HEK293 (cell line): ENCODE measurements at regions not wholly inside any gene's neighbourhood (a gene's known extent, or its start where the extent isn't known, plus 50 kb on each side); places are given as distances from the start of the nearest gene placed in this dataset.

Source experiments
- FEZF1 ChIP-seq: fragments of 450-650 bp; formaldehyde crosslinking; IDR thresholded peaks from 2 replicates; pipeline ENCODE4 v1.5.1; 2016; ENCODE audit warnings: missing biosample characterization, missing genetic modification characterization
- SP3 ChIP-seq: fragments of 450-650 bp; formaldehyde crosslinking; IDR thresholded peaks from 2 replicates; pipeline ENCODE4 v1.5.1; 2016; ENCODE audit warnings: missing biosample characterization, missing genetic modification characterization
- SP7 ChIP-seq: fragments of 450-650 bp; formaldehyde crosslinking; IDR thresholded peaks from 2 replicates; pipeline ENCODE4 v1.5.1; 2016; ENCODE audit warnings: missing biosample characterization, missing genetic modification characterization
- TRIM28 ChIP-seq: IDR thresholded peaks from 2 replicates; pipeline ENCODE4 v1.6.1; 2011; ENCODE audit warnings: low read length, control low read depth, borderline replicate concordance
- WT1 ChIP-seq: fragments of 450-650 bp; formaldehyde crosslinking; IDR thresholded peaks from 2 replicates; pipeline ENCODE4 v1.5.1; 2016; ENCODE audit warnings: missing biosample characterization, missing genetic modification characterization
- ZBTB20 ChIP-seq: fragments of 450-650 bp; formaldehyde crosslinking; IDR thresholded peaks from 2 replicates; pipeline ENCODE4 v1.5.1; 2016; ENCODE audit warnings: missing biosample characterization, missing genetic modification characterization
- ZBTB48 ChIP-seq: fragments of 450-650 bp; formaldehyde crosslinking; IDR thresholded peaks from 2 replicates; pipeline ENCODE4 v1.5.1; 2016; ENCODE audit warnings: missing biosample characterization, missing genetic modification characterization
- ZBTB8A ChIP-seq: fragments of 450-650 bp; formaldehyde crosslinking; IDR thresholded peaks from 2 replicates; pipeline ENCODE4 v1.5.1; 2016; ENCODE audit warnings: missing biosample characterization, missing genetic modification characterization
- ZFHX2 ChIP-seq: fragments of 450-650 bp; formaldehyde crosslinking; conservative IDR thresholded peaks from 2 replicates; pipeline ENCODE4 v1.5.1; 2016; ENCODE audit warnings: missing biosample characterization, missing genetic modification characterization
- ZFP3 ChIP-seq: fragments of 450-650 bp; formaldehyde crosslinking; IDR thresholded peaks from 2 replicates; pipeline ENCODE4 v1.5.1; 2016; ENCODE audit warnings: low read depth, missing biosample characterization, missing genetic modification characterization
- ZFP37 ChIP-seq: fragments of 450-650 bp; formaldehyde crosslinking; IDR thresholded peaks from 2 replicates; pipeline ENCODE4 v1.5.1; 2016; ENCODE audit warnings: missing biosample characterization, missing genetic modification characterization
- ZIC2 ChIP-seq: fragments of 450-650 bp; formaldehyde crosslinking; IDR thresholded peaks from 2 replicates; pipeline ENCODE4 v1.5.1; 2016; ENCODE audit warnings: missing biosample characterization, missing genetic modification characterization
- ZNF10 ChIP-seq: fragments of 450-650 bp; formaldehyde crosslinking; IDR thresholded peaks from 2 replicates; pipeline ENCODE4 v1.5.1; 2017; ENCODE audit warnings: missing biosample characterization, missing genetic modification characterization
- ZNF169 ChIP-seq: fragments of 450-650 bp; formaldehyde crosslinking; IDR thresholded peaks from 2 replicates; pipeline ENCODE4 v1.5.1; 2016; ENCODE audit warnings: missing biosample characterization, missing genetic modification characterization
- ZNF175 ChIP-seq: fragments of 450-650 bp; formaldehyde crosslinking; IDR thresholded peaks from 2 replicates; pipeline ENCODE4 v1.5.1; 2016; ENCODE audit warnings: missing biosample characterization, missing genetic modification characterization
- ZNF19 ChIP-seq: fragments of 450-650 bp; formaldehyde crosslinking; IDR thresholded peaks from 2 replicates; pipeline ENCODE4; 2016; ENCODE audit warnings: missing biosample characterization, missing genetic modification characterization, low read depth
- ZNF292 ChIP-seq: fragments of 450-650 bp; formaldehyde crosslinking; IDR thresholded peaks from 2 replicates; pipeline ENCODE4 v1.5.1; 2016; ENCODE audit warnings: low read depth, missing biosample characterization, missing genetic modification characterization, borderline replicate concordance
- ZNF335 ChIP-seq: fragments of 450-650 bp; formaldehyde crosslinking; conservative IDR thresholded peaks from 2 replicates; pipeline ENCODE4 v1.5.1; 2016; ENCODE audit warnings: missing biosample characterization, missing genetic modification characterization
- ZNF366 ChIP-seq: fragments of 450-650 bp; formaldehyde crosslinking; conservative IDR thresholded peaks from 2 replicates; pipeline ENCODE4 v1.5.1; 2016; ENCODE audit warnings: missing biosample characterization, missing genetic modification characterization
- ZNF37A ChIP-seq: fragments of 450-650 bp; IDR thresholded peaks from 2 replicates; pipeline ENCODE4 v1.5.1; 2018; ENCODE audit warnings: missing biosample characterization, missing genetic modification characterization
- ZNF521 ChIP-seq: fragments of 450-650 bp; formaldehyde crosslinking; IDR thresholded peaks from 2 replicates; pipeline ENCODE4 v1.5.1; 2017; ENCODE audit warnings: missing biosample characterization, mild to moderate bottlenecking, missing genetic modification characterization
- ZNF549 ChIP-seq: fragments of 450-650 bp; IDR thresholded peaks from 2 replicates; pipeline ENCODE4 v1.5.1; 2018; ENCODE audit warnings: missing biosample characterization, missing genetic modification characterization, mild to moderate bottlenecking, inconsistent platforms, moderate library complexity
- ZNF571 ChIP-seq: fragments of 450-650 bp; formaldehyde crosslinking; IDR thresholded peaks from 2 replicates; pipeline ENCODE4 v1.5.0; 2017; ENCODE audit warnings: missing biosample characterization, missing genetic modification characterization
- ZNF626 ChIP-seq: fragments of 450-650 bp; sonication (Bioruptor Pico); formaldehyde crosslinking; IDR thresholded peaks from 2 replicates; pipeline ENCODE4 v1.5.1; 2018; ENCODE audit warnings: missing biosample characterization, missing genetic modification characterization, inconsistent platforms
- ZNF776 ChIP-seq: fragments of 450-650 bp; formaldehyde crosslinking; IDR thresholded peaks from 2 replicates; pipeline ENCODE4 v1.5.0; 2017; ENCODE audit warnings: missing biosample characterization, missing genetic modification characterization, borderline replicate concordance
- ZXDB ChIP-seq: fragments of 450-650 bp; formaldehyde crosslinking; IDR thresholded peaks from 2 replicates; pipeline ENCODE4 v1.5.1; 2016; ENCODE audit warnings: missing biosample characterization, missing genetic modification characterization
- TF ChIP-seq, protein P1 (sequence below): fragments of 450-650 bp; IDR thresholded peaks from 2 replicates; pipeline ENCODE4 v1.5.1; 2018; ENCODE audit warnings: missing biosample characterization, mild to moderate bottlenecking, missing genetic modification characterization
- TF ChIP-seq, protein P2 (sequence below): fragments of 450-650 bp; formaldehyde crosslinking; IDR thresholded peaks from 2 replicates; pipeline ENCODE4 v1.5.1; 2016; ENCODE audit warnings: missing biosample characterization, missing genetic modification characterization
- TF ChIP-seq, protein P3 (sequence below): fragments of 450-650 bp; formaldehyde crosslinking; IDR thresholded peaks from 2 replicates; pipeline ENCODE4 v1.5.1; 2017; ENCODE audit warnings: missing biosample characterization, missing genetic modification characterization
- TF ChIP-seq, protein P4 (sequence below): fragments of 450-650 bp; formaldehyde crosslinking; IDR thresholded peaks from 2 replicates; pipeline ENCODE4 v1.5.1; 2017; ENCODE audit warnings: missing biosample characterization, missing genetic modification characterization

DNA sequence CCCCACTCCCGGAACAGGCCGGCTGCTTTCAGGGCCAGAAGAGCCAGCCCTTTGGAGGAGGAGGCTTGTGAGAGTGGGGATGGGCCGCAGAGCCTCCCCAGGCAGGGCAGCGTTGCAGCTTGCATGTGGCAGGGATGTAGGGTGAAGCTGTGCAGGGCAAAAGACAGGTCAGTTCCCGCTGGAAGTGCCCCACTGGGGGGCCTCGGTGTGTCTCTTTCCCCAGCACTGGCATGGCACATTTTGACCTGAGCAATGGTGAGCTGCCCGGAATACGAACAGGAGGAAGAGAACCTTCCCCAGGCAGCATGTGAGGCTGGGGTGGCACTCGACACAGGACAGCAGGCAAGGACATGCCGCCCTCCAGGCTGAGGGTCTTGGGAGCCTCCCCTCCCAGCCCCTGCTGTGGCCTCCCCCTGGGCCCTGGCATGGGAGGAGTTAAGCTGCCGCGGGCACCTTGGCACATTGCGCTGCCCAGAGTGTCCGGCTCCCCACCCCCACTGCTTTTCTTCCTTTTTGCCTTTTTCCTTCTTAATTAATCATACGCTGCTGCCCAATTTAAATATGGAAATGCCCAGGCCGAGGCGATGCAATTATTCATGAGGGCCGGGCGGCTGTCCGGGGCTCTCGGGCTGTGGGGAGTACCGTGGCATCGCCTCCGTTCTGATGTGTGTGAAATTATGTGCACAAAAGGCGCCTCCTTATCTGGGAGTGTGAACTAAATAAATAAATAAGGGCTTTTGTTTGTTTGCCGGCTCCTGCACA lies 76.0 kb upstream of the WNT7B start (continued):
- TF ChIP-seq ZFP37 (tag by site-specific recombination) (0 out of 2 replicates have a peak, but pooled peaks have one; percentile 26), TRIM28 (0 out of 2 replicates have a peak, but pooled peaks have one; percentile 18), ZFHX2 (tag by site-specific recombination) (no peak), ZNF626 (tag by site-specific recombination) (no peak), ZNF571 (tag by site-specific recombination) (no peak), SP7 (0 out of 2 replicates have a peak, but pooled peaks have one; percentile 7), ZIC2 (tag by site-specific recombination) (peak; percentile 93), ZNF169 (tag by site-specific recombination) (no peak), ZXDB (tag by site-specific recombination) (peak; percentile 53; the same call in 1 of the 2 replicates), ZNF521 (tag by site-specific recombination) (no peak), ZNF19 (tag by site-specific recombination) (no peak), ZNF549 (tag by site-specific recombination) (no peak), ZNF10 (tag by site-specific recombination) (no peak), ZBTB48 (peak; percentile 14; the same call in 1 of the 2 replicates), SP3 (tag by site-specific recombination) (peak; percentile 47; the same call in 1 of the 2 replicates), ZNF366 (tag by site-specific recombination) (peak; percentile 30; the same call in 1 of the 2 replicates), ZNF292 (no peak), ZNF776 (tag by site-specific recombination) (no peak), ZNF175 (no peak), ZBTB20 (tag by site-specific recombination) (peak; percentile 78), ZFP3 (tag by site-specific recombination) (no peak), FEZF1 (tag by site-specific recombination) (peak; percentile 71; the same call in 1 of the 2 replicates), ZNF37A (tag by site-specific recombination) (no peak), ZBTB8A (tag by site-specific recombination) (peak; percentile 45), WT1 (tag by site-specific recombination) (peak; percentile 81), ZNF335 (tag by site-specific recombination) (peak; percentile 92)
- TF ChIP-seq, protein P1, sequence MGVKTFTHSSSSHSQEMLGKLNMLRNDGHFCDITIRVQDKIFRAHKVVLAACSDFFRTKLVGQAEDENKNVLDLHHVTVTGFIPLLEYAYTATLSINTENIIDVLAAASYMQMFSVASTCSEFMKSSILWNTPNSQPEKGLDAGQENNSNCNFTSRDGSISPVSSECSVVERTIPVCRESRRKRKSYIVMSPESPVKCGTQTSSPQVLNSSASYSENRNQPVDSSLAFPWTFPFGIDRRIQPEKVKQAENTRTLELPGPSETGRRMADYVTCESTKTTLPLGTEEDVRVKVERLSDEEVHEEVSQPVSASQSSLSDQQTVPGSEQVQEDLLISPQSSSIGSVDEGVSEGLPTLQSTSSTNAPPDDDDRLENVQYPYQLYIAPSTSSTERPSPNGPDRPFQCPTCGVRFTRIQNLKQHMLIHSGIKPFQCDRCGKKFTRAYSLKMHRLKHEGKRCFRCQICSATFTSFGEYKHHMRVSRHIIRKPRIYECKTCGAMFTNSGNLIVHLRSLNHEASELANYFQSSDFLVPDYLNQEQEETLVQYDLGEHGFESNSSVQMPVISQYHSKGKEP (tag by site-specific recombination), result peak; percentile 58; the same call in 1 of the 2 replicates
- TF ChIP-seq, protein P2, sequence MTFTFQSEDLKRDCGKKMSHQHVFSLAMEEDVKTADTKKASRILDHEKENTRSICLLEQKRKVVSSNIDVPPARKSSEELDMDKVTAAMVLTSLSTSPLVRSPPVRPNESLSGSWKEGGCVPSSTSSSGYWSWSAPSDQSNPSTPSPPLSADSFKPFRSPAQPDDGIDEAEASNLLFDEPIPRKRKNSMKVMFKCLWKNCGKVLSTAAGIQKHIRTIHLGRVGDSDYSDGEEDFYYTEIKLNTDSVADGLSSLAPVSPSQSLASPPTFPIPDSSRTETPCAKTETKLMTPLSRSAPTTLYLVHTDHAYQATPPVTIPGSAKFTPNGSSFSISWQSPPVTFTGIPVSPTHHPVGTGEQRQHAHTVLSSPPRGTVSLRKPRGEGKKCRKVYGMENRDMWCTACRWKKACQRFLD (tag by site-specific recombination), result no peak
- TF ChIP-seq, protein P3, sequence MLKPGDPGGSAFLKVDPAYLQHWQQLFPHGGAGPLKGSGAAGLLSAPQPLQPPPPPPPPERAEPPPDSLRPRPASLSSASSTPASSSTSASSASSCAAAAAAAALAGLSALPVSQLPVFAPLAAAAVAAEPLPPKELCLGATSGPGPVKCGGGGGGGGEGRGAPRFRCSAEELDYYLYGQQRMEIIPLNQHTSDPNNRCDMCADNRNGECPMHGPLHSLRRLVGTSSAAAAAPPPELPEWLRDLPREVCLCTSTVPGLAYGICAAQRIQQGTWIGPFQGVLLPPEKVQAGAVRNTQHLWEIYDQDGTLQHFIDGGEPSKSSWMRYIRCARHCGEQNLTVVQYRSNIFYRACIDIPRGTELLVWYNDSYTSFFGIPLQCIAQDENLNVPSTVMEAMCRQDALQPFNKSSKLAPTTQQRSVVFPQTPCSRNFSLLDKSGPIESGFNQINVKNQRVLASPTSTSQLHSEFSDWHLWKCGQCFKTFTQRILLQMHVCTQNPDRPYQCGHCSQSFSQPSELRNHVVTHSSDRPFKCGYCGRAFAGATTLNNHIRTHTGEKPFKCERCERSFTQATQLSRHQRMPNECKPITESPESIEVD, result no peak
- TF ChIP-seq, protein P4, sequence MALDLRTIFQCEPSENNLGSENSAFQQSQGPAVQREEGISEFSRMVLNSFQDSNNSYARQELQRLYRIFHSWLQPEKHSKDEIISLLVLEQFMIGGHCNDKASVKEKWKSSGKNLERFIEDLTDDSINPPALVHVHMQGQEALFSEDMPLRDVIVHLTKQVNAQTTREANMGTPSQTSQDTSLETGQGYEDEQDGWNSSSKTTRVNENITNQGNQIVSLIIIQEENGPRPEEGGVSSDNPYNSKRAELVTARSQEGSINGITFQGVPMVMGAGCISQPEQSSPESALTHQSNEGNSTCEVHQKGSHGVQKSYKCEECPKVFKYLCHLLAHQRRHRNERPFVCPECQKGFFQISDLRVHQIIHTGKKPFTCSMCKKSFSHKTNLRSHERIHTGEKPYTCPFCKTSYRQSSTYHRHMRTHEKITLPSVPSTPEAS (tag by site-specific recombination), result peak; percentile 27
